ENCODE measurements at regions not wholly inside any gene's neighbourhood (a gene's known extent, or its start where the extent isn't known, plus 50 kb on each side); places are given as distances from the start of the nearest gene placed in this dataset.

- Histone ChIP-seq H3K4me1 (ENCODE audit: control insufficient read depth, extremely low read depth, insufficient read depth, low read length) (no peaks in the 10 kb centered on the region), H3K4me3 (replicated peaks in 1 of 3; ENCODE audit: insufficient read depth in 1 of 3, low read depth in 1 of 3, low read length in 3 of 3) (no peak overlapping the region), H3K27me3 (ENCODE audit: control insufficient read depth in 2 of 2, insufficient read depth in 2 of 2, low read length in 2 of 2) (peaks cover 7 to 10% of the 10 kb centered on the region in 2 experiments), H3K36me3 (ENCODE audit: control insufficient read depth in 2 of 2, extremely low read depth in 1 of 2, insufficient read depth in 2 of 2, low read length in 2 of 2) (no peaks in the 10 kb centered on the region), H3K9me1 (replicated peaks; ENCODE audit: control insufficient read depth, extremely low read depth, insufficient read depth, low read length) (no peaks in the 10 kb centered on the region), H2AFZ (ENCODE audit: low read depth, low read length) (no peak overlapping the region), H3K79me2 (ENCODE audit: control insufficient read depth, insufficient read depth, low read length) (no peaks in the 10 kb centered on the region), H3K4me2 (ENCODE audit: insufficient read depth, low read length) (no peak overlapping the region), H4K20me1 (replicated peaks; ENCODE audit: control insufficient read depth, extremely low read depth, insufficient read depth, low read length) (no peaks in the 10 kb centered on the region), H3K9ac (replicated peaks; ENCODE audit: extremely low read depth, insufficient read depth, low read length) (no peak overlapping the region), H3K9me3 (replicated peaks; ENCODE audit: control insufficient read depth, insufficient read depth, low read length) (no peaks in the 10 kb centered on the region), H3K27ac (ENCODE audit: insufficient read depth, low read depth, low read length) (no peak overlapping the region)
- TF ChIP-seq POLR2A (IDR thresholded peaks at IDR 0.05; ENCODE audit: low read depth, low read length) (no peak), EZH2 (IDR thresholded peaks at IDR 0.05; ENCODE audit: borderline replicate concordance, low read depth, low read length, severe bottlenecking) (no peak), MYC (IDR thresholded peaks at IDR 0.05; ENCODE audit: low read depth, low read length) (no peak), FOS (IDR thresholded peaks at IDR 0.05; ENCODE audit: borderline replicate concordance, insufficient read depth, low read length) (no peak), JUN (IDR thresholded peaks at IDR 0.05; ENCODE audit: borderline replicate concordance, insufficient read depth, insufficient read length, low read depth) (no peak), POLR2AphosphoS5 (IDR thresholded peaks at IDR 0.05; ENCODE audit: insufficient read depth, low read depth, low read length) (no peak), GATA2 (IDR thresholded peaks at IDR 0.05; ENCODE audit: insufficient read depth, insufficient read length, low read depth, low read length) (no peak)
- TF ChIP-seq, protein P1, sequence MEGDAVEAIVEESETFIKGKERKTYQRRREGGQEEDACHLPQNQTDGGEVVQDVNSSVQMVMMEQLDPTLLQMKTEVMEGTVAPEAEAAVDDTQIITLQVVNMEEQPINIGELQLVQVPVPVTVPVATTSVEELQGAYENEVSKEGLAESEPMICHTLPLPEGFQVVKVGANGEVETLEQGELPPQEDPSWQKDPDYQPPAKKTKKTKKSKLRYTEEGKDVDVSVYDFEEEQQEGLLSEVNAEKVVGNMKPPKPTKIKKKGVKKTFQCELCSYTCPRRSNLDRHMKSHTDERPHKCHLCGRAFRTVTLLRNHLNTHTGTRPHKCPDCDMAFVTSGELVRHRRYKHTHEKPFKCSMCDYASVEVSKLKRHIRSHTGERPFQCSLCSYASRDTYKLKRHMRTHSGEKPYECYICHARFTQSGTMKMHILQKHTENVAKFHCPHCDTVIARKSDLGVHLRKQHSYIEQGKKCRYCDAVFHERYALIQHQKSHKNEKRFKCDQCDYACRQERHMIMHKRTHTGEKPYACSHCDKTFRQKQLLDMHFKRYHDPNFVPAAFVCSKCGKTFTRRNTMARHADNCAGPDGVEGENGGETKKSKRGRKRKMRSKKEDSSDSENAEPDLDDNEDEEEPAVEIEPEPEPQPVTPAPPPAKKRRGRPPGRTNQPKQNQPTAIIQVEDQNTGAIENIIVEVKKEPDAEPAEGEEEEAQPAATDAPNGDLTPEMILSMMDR (IDR thresholded peaks at IDR 0.05; ENCODE audit: extremely low read depth in 1 of 2, insufficient read depth in 1 of 2, low read depth in 1 of 2, low read length in 2 of 2), result no peak
- TF ChIP-seq, protein P2, sequence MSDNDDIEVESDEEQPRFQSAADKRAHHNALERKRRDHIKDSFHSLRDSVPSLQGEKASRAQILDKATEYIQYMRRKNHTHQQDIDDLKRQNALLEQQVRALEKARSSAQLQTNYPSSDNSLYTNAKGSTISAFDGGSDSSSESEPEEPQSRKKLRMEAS (IDR thresholded peaks at IDR 0.05; ENCODE audit: insufficient read depth, insufficient read length), result no peak
- FAIRE-seq, result no peak
- BruUV-seq (replicated peaks), result no TSS peak
- ChIA-PET CTCF (no interaction called here), POLR2A (no interaction called here)
- dilution Hi-C loops (cut with MboI; ENCODE audit: extremely low pct_ligation_motif_present, low sequenced_read_pairs) (no loop called here), intact Hi-C loops (cut with micrococcal nuclease) (no loop called here)
- DNase-seq (ENCODE audit: low read depth, low spot score), result no peak
These were observed 66.5 kb upstream of the HEY2 start for GRCh38 chr6:125682939-125683338.

All from endothelial cell of umbilical vein (primary cell).